Astrocyte (in vitro differentiated cells and primary cell): ENCODE measurements at regions not wholly inside any gene's neighbourhood (a gene's known extent, or its start where the extent isn't known, plus 50 kb on each side); places are given as distances from the start of the nearest gene placed in this dataset.
A peak's percentile ranks its signal among the peaks of the same experiment; 100 is the strongest.

ENCODE experiments used
- DNase-seq: peaks from one replicate; pipeline ENCODE4 v3.0.0-alpha.2; 2010; ENCODE audit warnings: low read depth
- FAIRE-seq: peaks from 2 replicates; lab custom pipeline; 2011; peaks lifted over from hg19 to GRCh38; lab: Jason Lieb, UNC
- H2AFZ ChIP-seq: 2 replicates; pipeline ENCODE4 v1.6.0; 2012; ENCODE audit warnings: low read depth, low read length, inconsistent platforms
- H3K27ac ChIP-seq: 2 replicates; pipeline ENCODE4 v1.5.1; 2011; ENCODE audit warnings: low read depth, low read length, inconsistent platforms
- H3K27me3 ChIP-seq: 2 replicates; pipeline ENCODE4 v1.6.0; 2011; ENCODE audit warnings: low read length, inconsistent platforms; ENCODE audit not compliant: insufficient read depth
- H3K36me3 ChIP-seq: 2 replicates; pipeline ENCODE4 v1.5.1; 2011; ENCODE audit warnings: low read length, inconsistent platforms; ENCODE audit not compliant: insufficient read depth
- H3K4me1 ChIP-seq: 2 replicates; pipeline ENCODE4 v1.5.1; 2011; ENCODE audit warnings: low read length, inconsistent platforms; ENCODE audit not compliant: insufficient read depth
- H3K4me2 ChIP-seq: 2 replicates; pipeline ENCODE4 v1.6.0; 2012; ENCODE audit warnings: low read length, inconsistent platforms
- H3K4me3 ChIP-seq: 2 replicates; pipeline ENCODE4 v1.5.1; 2011; ENCODE audit warnings: low read depth, mild to moderate bottlenecking, low read length, inconsistent platforms; ENCODE audit not compliant: insufficient read depth
- H3K79me2 ChIP-seq: 2 replicates; pipeline ENCODE4 v1.6.0; 2012; ENCODE audit warnings: mild to moderate bottlenecking, low read length, inconsistent platforms; ENCODE audit not compliant: insufficient read depth
- H3K9ac ChIP-seq: 2 replicates; pipeline ENCODE4 v1.6.0; 2012; ENCODE audit warnings: mild to moderate bottlenecking, low read length, inconsistent platforms
- H3K9me3 ChIP-seq: 2 replicates; pipeline ENCODE4 v1.5.1; 2012; ENCODE audit warnings: low read depth, mild to moderate bottlenecking, low read length, inconsistent platforms; ENCODE audit not compliant: insufficient read depth
- H4K20me1 ChIP-seq: 2 replicates; pipeline ENCODE4 v1.6.0; 2012; ENCODE audit warnings: low read length, inconsistent platforms; ENCODE audit not compliant: insufficient read depth
- H3K27ac Mint-ChIP-seq: one replicate; pipeline ENCODE4 v1.8.0; 2021; ENCODE audit warnings: mild to moderate bottlenecking, mixed read lengths; ENCODE audit not compliant: unreplicated experiment
- H3K27me3 Mint-ChIP-seq: one replicate; pipeline ENCODE4 v1.8.0; 2021; ENCODE audit warnings: low read depth, mixed read lengths; ENCODE audit not compliant: unreplicated experiment
- H3K36me3 Mint-ChIP-seq: one replicate; pipeline ENCODE4 v1.8.0; 2021; ENCODE audit warnings: low read depth, mixed read lengths; ENCODE audit not compliant: unreplicated experiment
- H3K4me1 Mint-ChIP-seq: one replicate; pipeline ENCODE4 v1.8.0; 2021; ENCODE audit warnings: low read depth, mixed read lengths; ENCODE audit not compliant: unreplicated experiment
- H3K4me3 Mint-ChIP-seq: one replicate; pipeline ENCODE4 v1.8.0; 2021; ENCODE audit warnings: mild to moderate bottlenecking, moderate library complexity, mixed read lengths; ENCODE audit not compliant: unreplicated experiment
- H3K9me3 Mint-ChIP-seq: one replicate; pipeline ENCODE4 v1.8.0; 2021; ENCODE audit warnings: mild to moderate bottlenecking, mixed read lengths; ENCODE audit not compliant: unreplicated experiment
- CTCF ChIP-seq: IDR thresholded peaks from 2 replicates; pipeline ENCODE4 v1.5.1; 2011; ENCODE audit warnings: low read depth, mild to moderate bottlenecking, inconsistent platforms, low read length, moderate library complexity; ENCODE audit not compliant: insufficient read depth
- EZH2 ChIP-seq: IDR thresholded peaks from 2 replicates; pipeline ENCODE4 v1.6.1; 2012; ENCODE audit warnings: mild to moderate bottlenecking, low read length, inconsistent platforms; ENCODE audit not compliant: insufficient read depth

- Mint-ChIP-seq H3K27me3 (no peaks in the 10 kb centered on the region), H3K4me1 (peaks cover 3% of the 10 kb centered on the region), H3K9me3 (peaks cover 2% of the 10 kb centered on the region), H3K36me3 (no peaks in the 10 kb centered on the region), H3K4me3 (no peak overlapping the region), H3K27ac (no peak overlapping the region)
- Histone ChIP-seq H3K4me2 (no peak overlapping the region), H3K4me1 (no peaks in the 10 kb centered on the region), H3K27me3 (no peaks in the 10 kb centered on the region), H4K20me1 (no peaks in the 10 kb centered on the region), H3K27ac (no peak overlapping the region), H3K9me3 (no peaks in the 10 kb centered on the region), H2AFZ (no peak overlapping the region), H3K4me3 (no peak overlapping the region), H3K79me2 (no peaks in the 10 kb centered on the region), H3K36me3 (no peaks in the 10 kb centered on the region), H3K9ac (no peak overlapping the region)
- FAIRE-seq: no peak
- no peak for DNase-seq
- no peak for TF ChIP-seq EZH2
- TF ChIP-seq CTCF: no peak
These were observed 270.9 kb upstream of the TFPI start for GRCh38 chr2:187825108-187825507.

GRCh38 chr2:187826023-187826422 is 271.8 kb upstream of the TFPI start:
- Histone ChIP-seq H3K79me2 (no peaks in the 10 kb centered on the region), H4K20me1 (no peaks in the 10 kb centered on the region), H3K4me1 (no peaks in the 10 kb centered on the region), H3K9me3 (no peaks in the 10 kb centered on the region), H3K27ac (no peak overlapping the region), H3K27me3 (no peaks in the 10 kb centered on the region), H3K9ac (no peak overlapping the region), H3K4me2 (no peak overlapping the region), H3K36me3 (no peaks in the 10 kb centered on the region), H2AFZ (no peak overlapping the region), H3K4me3 (no peak overlapping the region)
- H3K27ac Mint-ChIP-seq: no peak overlapping the region
- FAIRE-seq: no peak
- TF ChIP-seq CTCF: no peak
- TF ChIP-seq EZH2: no peak
- no peaks in the 10 kb centered on the region for H3K27me3 Mint-ChIP-seq
- peaks cover 2% of the 10 kb centered on the region for H3K9me3 Mint-ChIP-seq
- peak; percentile 29 for DNase-seq
- H3K36me3 Mint-ChIP-seq: no peaks in the 10 kb centered on the region
- no peak overlapping the region for H3K4me3 Mint-ChIP-seq
- peaks cover 3% of the 10 kb centered on the region for H3K4me1 Mint-ChIP-seq

GRCh38 chr2:187834787-187835186 is 280.6 kb upstream of the TFPI start:
- Histone ChIP-seq H3K27me3 (no peaks in the 10 kb centered on the region), H3K4me3 (no peak overlapping the region), H2AFZ (no peak overlapping the region), H3K4me2 (no peak overlapping the region), H4K20me1 (no peaks in the 10 kb centered on the region), H3K27ac (no peak overlapping the region), H3K9me3 (no peaks in the 10 kb centered on the region), H3K4me1 (no peaks in the 10 kb centered on the region), H3K36me3 (no peaks in the 10 kb centered on the region), H3K9ac (no peak overlapping the region), H3K79me2 (no peaks in the 10 kb centered on the region)
- H3K27ac Mint-ChIP-seq: no peak overlapping the region
- H3K4me1 Mint-ChIP-seq: no peaks in the 10 kb centered on the region
- H3K27me3 Mint-ChIP-seq: no peaks in the 10 kb centered on the region
- TF ChIP-seq CTCF (no peak), EZH2 (no peak)
- DNase-seq: no peak
- no peaks in the 10 kb centered on the region for H3K36me3 Mint-ChIP-seq
- H3K9me3 Mint-ChIP-seq: no peaks in the 10 kb centered on the region
- FAIRE-seq: no peak
- no peak overlapping the region for H3K4me3 Mint-ChIP-seq
